SK-N-SH (cell line): ENCODE measurements at regions not wholly inside any gene's neighbourhood (a gene's known extent, or its start where the extent isn't known, plus 50 kb on each side); places are given as distances from the start of the nearest gene placed in this dataset.

ENCODE experiments used
- CTCF ChIA-PET: fragments of 300-600, 350-600 bp; formaldehyde crosslinking; extraction: SDS; loops from one replicate; lab custom pipeline; 2021; lab: Yijun Ruan, JAX
- POLR2A ChIA-PET: fragments of 350-600 bp; sonication (Branson Sonifier 250); formaldehyde crosslinking; extraction: SDS; loops from one replicate; lab custom pipeline; 2020; ENCODE audit warnings: antibody characterized with exemption, inconsistent platforms; lab: Yijun Ruan, JAX
- DNase-seq: peaks from one replicate; pipeline ENCODE4 v3.0.0; 2012
- H2AFZ ChIP-seq: fragments of 200-600 bp; sonication (generic); 2 replicates; pipeline ENCODE4 v1.8.1; 2016; ENCODE audit warnings: antibody characterized with exemption, mild to moderate bottlenecking, low read depth
- H3F3A ChIP-seq: fragments of 200-600 bp; sonication (generic); replicated peaks from 2 replicates; pipeline ENCODE3; 2016; ENCODE audit warnings: antibody characterized with exemption, mild to moderate bottlenecking; ENCODE audit not compliant: insufficient read depth
- H3K27ac ChIP-seq, 2 experiments: fragments of 200-500 bp in 1 of 2; fragments of 200-600 bp in 1 of 2; sonication (Bioruptor generic) in 1 of 2; sonication (generic), shearing (Covaris generic) in 1 of 2; 2 replicates each; pipeline versions ENCODE4 v1.5.1 to v1.6.1; 2014 to 2016; ENCODE audit warnings: low read depth in 2 of 2, inconsistent platforms in 1 of 2, low read length in 1 of 2, mild to moderate bottlenecking in 1 of 2, mixed read lengths in 1 of 2
- H3K27me3 ChIP-seq: fragments of 200-600 bp; sonication (generic), shearing (Covaris generic); 2 replicates; pipeline ENCODE4 v1.6.1; 2016; ENCODE audit warnings: mixed run types; ENCODE audit not compliant: insufficient read depth
- H3K36me3 ChIP-seq, 2 experiments: fragments of 200-500 bp in 1 of 2; fragments of 200-600 bp in 1 of 2; sonication (Bioruptor generic) in 1 of 2; sonication (generic) in 1 of 2; replicated peaks in 1 of 2; 2 replicates each; pipeline versions ENCODE3 to v1.5.1; 2014 to 2016; ENCODE audit warnings: low read length in 1 of 2, mild to moderate bottlenecking in 1 of 2; ENCODE audit not compliant: insufficient read depth in 2 of 2, control insufficient read depth in 1 of 2
- H3K4me1 ChIP-seq, 2 experiments: fragments of 200-500 bp in 1 of 2; fragments of 200-600 bp in 1 of 2; sonication (Bioruptor generic) in 1 of 2; sonication (generic), shearing (Covaris generic) in 1 of 2; 2 replicates each; pipeline versions ENCODE4 v1.5.1 to v1.6.1; 2014 to 2016; ENCODE audit warnings: low read depth in 1 of 2, low read length in 1 of 2, mixed run types in 1 of 2; ENCODE audit not compliant: insufficient read depth in 2 of 2, control insufficient read depth in 1 of 2
- H3K4me2 ChIP-seq: fragments of 200-600 bp; sonication (generic), shearing (Covaris generic); 2 replicates; pipeline ENCODE4 v1.6.1; 2017; ENCODE audit warnings: mixed run types
- H3K4me3 ChIP-seq, 2 experiments: fragments of 200-500 bp in 1 of 2; fragments of 200-600 bp in 1 of 2; sonication (Bioruptor generic) in 1 of 2; sonication (generic), shearing (Covaris generic) in 1 of 2; 2 replicates each; pipeline versions ENCODE4 v1.5.1 to v1.8.1; 2014 to 2016; ENCODE audit warnings: low read depth in 2 of 2, inconsistent platforms in 1 of 2, low read length in 1 of 2, mild to moderate bottlenecking in 1 of 2, mixed read lengths in 1 of 2, moderate library complexity in 1 of 2
- H3K79me2 ChIP-seq: fragments of 200-600 bp; sonication (generic); 2 replicates; pipeline ENCODE4 v1.8.1; 2017; ENCODE audit warnings: mild to moderate bottlenecking; ENCODE audit not compliant: insufficient read depth
- H3K9ac ChIP-seq: fragments of 200-600 bp; sonication (generic); 2 replicates; pipeline ENCODE4 v1.6.1; 2017; ENCODE audit warnings: mixed run types
- H3K9me2 ChIP-seq: fragments of 200-600 bp; sonication (generic); 2 replicates; pipeline ENCODE4 v1.6.1; 2017; ENCODE audit warnings: mixed run types
- H3K9me3 ChIP-seq: fragments of 200-600 bp; sonication (generic); 2 replicates; pipeline ENCODE4 v1.6.1; 2017; ENCODE audit warnings: mixed run types, mild to moderate bottlenecking, moderate library complexity
- H4K20me1 ChIP-seq: fragments of 200-600 bp; sonication (generic); 2 replicates; pipeline ENCODE4 v1.6.1; 2017; ENCODE audit warnings: mild to moderate bottlenecking, mixed run types; ENCODE audit not compliant: insufficient read depth
- ELF1 ChIP-seq: IDR thresholded peaks from 2 replicates; pipeline ENCODE4 v1.4.0; 2012
- EZH2phosphoT487 ChIP-seq: fragments of 200-600 bp; sonication (generic); IDR thresholded peaks from 2 replicates; pipeline ENCODE4 v1.6.1; 2017; ENCODE audit warnings: low read depth, mixed run types, mild to moderate bottlenecking, antibody characterized with exemption, moderate library complexity, borderline replicate concordance
- FOXM1 ChIP-seq: IDR thresholded peaks from 2 replicates; pipeline ENCODE4 v1.4.0; 2012; ENCODE audit warnings: low read depth, mild to moderate bottlenecking
- GATA2 ChIP-seq: sonication (generic); formaldehyde crosslinking; IDR thresholded peaks from 2 replicates; pipeline ENCODE4 v1.5.0; 2020; ENCODE audit warnings: mild to moderate bottlenecking, missing genetic modification reagents
- MXI1 ChIP-seq: IDR thresholded peaks from 2 replicates; pipeline ENCODE4 v1.6.1; 2012; ENCODE audit warnings: mild to moderate bottlenecking, low read depth, low read length, improper control_type of control experiment
- NFIC ChIP-seq: IDR thresholded peaks from 2 replicates; pipeline ENCODE4 v1.4.0; 2012; ENCODE audit warnings: borderline replicate concordance
- PBX3 ChIP-seq: IDR thresholded peaks from 2 replicates; pipeline ENCODE4; 2012
- POLR2AphosphoS5 ChIP-seq: IDR thresholded peaks from 2 replicates; pipeline ENCODE4 v1.6.1; 2012; ENCODE audit warnings: low read depth, low read length
- SMC3 ChIP-seq: IDR thresholded peaks from 2 replicates; pipeline ENCODE4 v1.6.1; 2012; ENCODE audit warnings: low read depth, low read length, improper control_type of control experiment
- TAF1 ChIP-seq: IDR thresholded peaks from 2 replicates; pipeline ENCODE4 v1.6.1; 2012; ENCODE audit warnings: low read depth, mild to moderate bottlenecking, low read length, moderate library complexity, borderline replicate concordance
- TCF12 ChIP-seq: IDR thresholded peaks from 2 replicates; pipeline ENCODE4 v1.4.0; 2012
- USF1 ChIP-seq: IDR thresholded peaks from 2 replicates; pipeline ENCODE4 v1.4.0; 2012; ENCODE audit warnings: low read depth, borderline replicate concordance
- USF2 ChIP-seq: fragments of 150-350 bp; IDR thresholded peaks from 2 replicates; pipeline ENCODE4 v1.6.1; 2017; ENCODE audit warnings: antibody characterized with exemption, low read length, low read depth, borderline replicate concordance
- YY1 ChIP-seq: IDR thresholded peaks from 2 replicates; pipeline ENCODE4 v1.4.0; 2012; ENCODE audit warnings: low read depth, mild to moderate bottlenecking
- ZBTB33 ChIP-seq: IDR thresholded peaks from 2 replicates; pipeline ENCODE4 v1.4.0; 2012; ENCODE audit warnings: low read depth, borderline replicate concordance
- WGBS: methylation state at CpG from one replicate; pipeline ENCODE4 v1.1.6; 2017; ENCODE audit warnings: low lambda C conversion rate; 5-methylcytosine and 5-hydroxymethylcytosine counted together

- H3F3A ChIP-seq, result no peaks in the 10 kb centered on the region
- H3K9ac ChIP-seq, result no peak overlapping the region
- H3K27me3 ChIP-seq, result no peaks in the 10 kb centered on the region
- no peak overlapping the region for H3K27ac ChIP-seq
- TF ChIP-seq ELF1 (no peak), USF1 (no peak), YY1 (no peak), NFIC (no peak), FOXM1 (no peak), PBX3 (no peak)
- ChIA-PET POLR2A (no interaction called here), CTCF (interaction anchor here (0.5 to 1.7 kb wide), 4 partner anchors 19 to 491 kb away, joined by 3 to 8 read pairs (median 4); no protein-coding TSS in a partner anchor)
- no peaks in the 10 kb centered on the region for H3K36me3 ChIP-seq
- H3K9me3 ChIP-seq, result no peaks in the 10 kb centered on the region
- no peak overlapping the region for H3K4me2 ChIP-seq
- no peaks in the 10 kb centered on the region for H4K20me1 ChIP-seq
- H3K4me1 ChIP-seq, result peaks cover 0 to 2% of the 10 kb centered on the region in 2 experiments; a peak in 1 of 4 replicates
- no peaks in the 10 kb centered on the region for H3K79me2 ChIP-seq
- no peak for DNase-seq
- H2AFZ ChIP-seq, result no peak overlapping the region
- WGBS, result 17% methylated on average over 3 of the region's 3 CpGs
- H3K4me3 ChIP-seq, result no peak overlapping the region
- no peaks in the 10 kb centered on the region for H3K9me2 ChIP-seq
Observed at GRCh38 chr20:54714817-54715216, 239.4 kb downstream of the DOK5 start.

GRCh38 chr20:54713727-54714126 is 238.3 kb downstream of the DOK5 start:
- no peak overlapping the region for H3K9ac ChIP-seq
- no peaks in the 10 kb centered on the region for H3F3A ChIP-seq
- DNase-seq, result no peak
- TF ChIP-seq USF2 (no peak), TCF12 (no peak), GATA2 (no peak), MXI1 (no peak), SMC3 (no peak), POLR2AphosphoS5 (no peak), EZH2phosphoT487 (no peak), TAF1 (no peak), NFIC (no peak), ZBTB33 (no peak)
- no peaks in the 10 kb centered on the region for H3K36me3 ChIP-seq
- no peaks in the 10 kb centered on the region for H3K79me2 ChIP-seq
- peaks cover 0 to 2% of the 10 kb centered on the region in 2 experiments; a peak in 1 of 4 replicates for H3K4me1 ChIP-seq
- H4K20me1 ChIP-seq, result no peaks in the 10 kb centered on the region
- H3K4me3 ChIP-seq, result no peak overlapping the region
- ChIA-PET CTCF (no interaction called here), POLR2A (no interaction called here)
- H3K4me2 ChIP-seq, result no peak overlapping the region
- H3K27me3 ChIP-seq, result no peaks in the 10 kb centered on the region
- WGBS, result 25% methylated on average over 4 of the region's 4 CpGs
- H2AFZ ChIP-seq, result no peak overlapping the region
- no peak overlapping the region for H3K27ac ChIP-seq
- no peaks in the 10 kb centered on the region for H3K9me3 ChIP-seq
- no peaks in the 10 kb centered on the region for H3K9me2 ChIP-seq
